Ovary (tissue), 7 donors: ENCODE measurements at regions not wholly inside any gene's neighbourhood (a gene's known extent, or its start where the extent isn't known, plus 50 kb on each side); places are given as distances from the start of the nearest gene placed in this dataset.

Experiments
- DNase-seq, 5 donors: peaks; one replicate each; pipeline ENCODE4 v3.0.0-alpha.2; 2019 to 2020
- H3K27ac ChIP-seq, 2 donors: fragments of 200-600 bp; one replicate each; pipeline versions ENCODE4 v1.5.1 to v1.8.0; 2019 to 2022
- H3K27me3 ChIP-seq: fragments of 200-600 bp; one replicate; pipeline ENCODE4 v1.8.0; 2022
- H3K36me3 ChIP-seq: fragments of 200-600 bp; sonication (generic); one replicate; pipeline ENCODE4 v1.5.1; 2019
- H3K4me1 ChIP-seq: one replicate; pipeline ENCODE4 v1.8.1; 2013; ENCODE audit warnings: mild to moderate bottlenecking, moderate library complexity; ENCODE audit not compliant: insufficient read depth
- H3K4me3 ChIP-seq: fragments of 200-600 bp; sonication (generic); one replicate; pipeline ENCODE4 v1.5.1; 2017
- H3K9me3 ChIP-seq, 2 donors: fragments of 200-600 bp in 1 of 2; sonication (generic) in 1 of 2; one replicate each; pipeline versions ENCODE4 v1.5.1 to v1.8.1; 2013 to 2019; ENCODE audit warnings: mild to moderate bottlenecking in 1 of 2, moderate library complexity in 1 of 2
- EP300 ChIP-seq: sonication (generic); formaldehyde crosslinking; IDR thresholded peaks from one replicate; pipeline ENCODE4 v1.6.1; 2017; ENCODE audit warnings: antibody characterized with exemption
- POLR2A ChIP-seq: fragments of 450-650 bp; IDR thresholded peaks from one replicate; pipeline ENCODE4 v1.6.1; 2017; ENCODE audit warnings: antibody characterized with exemption, mild to moderate bottlenecking, moderate library complexity
- WGBS, 3 donors: extraction: QIAGEN DNeasy Blood & Tissue Kit in 1 of 3; methylation state at CpG; one replicate each; pipeline versions ENCODE4 v1.1.5 to v1.1.7; 2013 to 2017; 5-methylcytosine and 5-hydroxymethylcytosine counted together
- intact Hi-C, 4 donors: fragments of 100-400 bp; cut with DNase I; formaldehyde crosslinking; loops; one replicate each; pipeline versions ENCODE4 v1.11.0 to v1.15.1; 2022 to 2023
- TF ChIP-seq, protein P1 (sequence below), 3 donors: fragments of 450-650 bp in 2 of 3; fragments of 200-600 bp in 1 of 3; IDR thresholded peaks; one replicate each; pipeline versions ENCODE4 v1.5.1 to v1.8.0; 2016 to 2022; ENCODE audit warnings: antibody characterized with exemption in 3 of 3, mild to moderate bottlenecking in 1 of 3
- donor health status: DM: no; HTN: no; CAD: no; lungs with moderate emphysema.
- donor health status: DM: no; HTN: no; CAD: no.
- donor health status: Bipolar disorder and iron deficiency.
- donor health status: DM: no; HTN: no; CAD: no.
- donor health status: DM: yes; HTN: yes; CAD: no.

DNA sequence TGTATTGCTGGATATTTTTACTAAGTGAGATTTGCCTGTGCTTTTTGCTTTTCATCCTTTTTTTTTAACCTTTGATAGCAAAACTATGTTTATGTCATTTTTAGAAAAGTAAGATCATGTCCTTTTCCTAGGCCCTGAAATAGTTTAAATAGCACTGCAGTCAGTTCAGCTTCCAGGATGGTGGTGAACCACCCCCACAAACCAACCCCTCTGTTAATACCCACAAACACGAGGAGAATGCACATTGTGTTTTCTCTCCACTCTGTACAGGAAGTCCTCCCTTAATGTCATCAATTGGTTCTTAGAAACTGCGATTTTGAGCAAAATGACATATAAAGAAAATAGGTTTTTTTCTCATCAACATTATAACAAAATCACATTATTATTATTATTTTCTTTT lies 117.7 kb upstream of the DSCAM start:
- no peaks in the 10 kb centered on the region for H3K9me3 ChIP-seq
- no peak for DNase-seq
- WGBS, 3 donors, result 13 to 26% (median 17%) methylated on average over 2 of the region's 2 CpGs
- TF ChIP-seq POLR2A (no peak), EP300 (no peak)
- TF ChIP-seq, protein P1, sequence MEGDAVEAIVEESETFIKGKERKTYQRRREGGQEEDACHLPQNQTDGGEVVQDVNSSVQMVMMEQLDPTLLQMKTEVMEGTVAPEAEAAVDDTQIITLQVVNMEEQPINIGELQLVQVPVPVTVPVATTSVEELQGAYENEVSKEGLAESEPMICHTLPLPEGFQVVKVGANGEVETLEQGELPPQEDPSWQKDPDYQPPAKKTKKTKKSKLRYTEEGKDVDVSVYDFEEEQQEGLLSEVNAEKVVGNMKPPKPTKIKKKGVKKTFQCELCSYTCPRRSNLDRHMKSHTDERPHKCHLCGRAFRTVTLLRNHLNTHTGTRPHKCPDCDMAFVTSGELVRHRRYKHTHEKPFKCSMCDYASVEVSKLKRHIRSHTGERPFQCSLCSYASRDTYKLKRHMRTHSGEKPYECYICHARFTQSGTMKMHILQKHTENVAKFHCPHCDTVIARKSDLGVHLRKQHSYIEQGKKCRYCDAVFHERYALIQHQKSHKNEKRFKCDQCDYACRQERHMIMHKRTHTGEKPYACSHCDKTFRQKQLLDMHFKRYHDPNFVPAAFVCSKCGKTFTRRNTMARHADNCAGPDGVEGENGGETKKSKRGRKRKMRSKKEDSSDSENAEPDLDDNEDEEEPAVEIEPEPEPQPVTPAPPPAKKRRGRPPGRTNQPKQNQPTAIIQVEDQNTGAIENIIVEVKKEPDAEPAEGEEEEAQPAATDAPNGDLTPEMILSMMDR (IDR thresholded peaks at IDR 0.05), result no peak
- no peak overlapping the region for H3K27ac ChIP-seq
- no peaks in the 10 kb centered on the region for H3K36me3 ChIP-seq
- H3K4me1 ChIP-seq, result no peaks in the 10 kb centered on the region
- H3K27me3 ChIP-seq, result no peaks in the 10 kb centered on the region
- no peak overlapping the region for H3K4me3 ChIP-seq
- intact Hi-C loops, result no loop called here

DNA sequence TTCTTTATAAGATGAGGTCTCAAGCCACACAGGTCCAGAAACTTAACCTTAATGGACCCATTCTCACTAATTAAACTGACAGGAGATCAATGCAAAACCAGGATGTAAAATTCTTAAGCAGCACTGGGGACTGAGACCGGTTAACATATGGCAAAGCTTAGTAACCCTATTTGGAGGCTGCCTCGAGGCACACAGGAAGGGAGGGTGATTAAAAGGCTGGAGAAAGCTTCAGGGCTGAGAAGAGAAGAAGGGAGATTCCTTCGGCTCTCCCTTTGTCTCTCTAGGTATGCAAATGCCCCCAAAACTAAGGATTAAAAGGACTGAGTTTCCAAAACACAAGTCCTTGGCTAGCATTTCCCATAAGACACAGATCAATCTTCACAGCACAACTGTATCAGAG lies 120.8 kb upstream of the DSCAM start:
- H3K4me3 ChIP-seq, result no peak overlapping the region
- DNase-seq, result no peak
- H3K4me1 ChIP-seq, result no peaks in the 10 kb centered on the region
- no peaks in the 10 kb centered on the region for H3K9me3 ChIP-seq
- no peaks in the 10 kb centered on the region for H3K36me3 ChIP-seq
- TF ChIP-seq EP300 (no peak), POLR2A (no peak)
- TF ChIP-seq, protein P1 (IDR thresholded peaks at IDR 0.05), result no peak
- no peak overlapping the region for H3K27ac ChIP-seq
- WGBS, 3 donors, result 21 to 27% (median 23%) methylated on average over 3 of the region's 3 CpGs
- no peaks in the 10 kb centered on the region for H3K27me3 ChIP-seq
- intact Hi-C loops, result no loop called here

DNA sequence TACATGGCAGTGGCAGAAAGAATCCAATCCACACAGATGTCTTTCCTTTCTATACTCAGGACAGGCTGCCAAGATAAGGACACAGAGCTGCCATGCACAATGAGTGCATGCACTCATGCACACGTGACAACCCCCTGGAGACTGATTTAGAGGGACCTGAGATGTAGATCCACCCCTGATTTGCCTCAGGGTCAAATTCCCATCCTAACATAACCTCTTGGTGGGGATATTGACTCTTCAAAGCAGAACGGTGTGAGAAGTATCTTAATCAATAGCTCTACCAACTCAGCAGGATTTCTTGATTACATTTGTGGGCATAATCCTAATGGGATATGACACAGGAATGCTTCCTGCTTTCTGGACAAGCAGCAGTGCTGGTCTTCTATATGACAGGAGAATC lies 125.2 kb upstream of the DSCAM start:
- H3K4me1 ChIP-seq, result no peaks in the 10 kb centered on the region
- H3K27me3 ChIP-seq, result no peaks in the 10 kb centered on the region
- DNase-seq, result no peak
- no peaks in the 10 kb centered on the region for H3K9me3 ChIP-seq
- TF ChIP-seq POLR2A, result no peak
- TF ChIP-seq EP300, result no peak
- TF ChIP-seq, protein P1 (IDR thresholded peaks at IDR 0.05), result no peak
- no peak overlapping the region for H3K4me3 ChIP-seq
- H3K36me3 ChIP-seq, result no peaks in the 10 kb centered on the region
- intact Hi-C loops, result no loop called here
- H3K27ac ChIP-seq, result no peak overlapping the region
- 64 to 79% (median 65%) methylated on average over 2 of the region's 2 CpGs for WGBS, 3 donors

DNA sequence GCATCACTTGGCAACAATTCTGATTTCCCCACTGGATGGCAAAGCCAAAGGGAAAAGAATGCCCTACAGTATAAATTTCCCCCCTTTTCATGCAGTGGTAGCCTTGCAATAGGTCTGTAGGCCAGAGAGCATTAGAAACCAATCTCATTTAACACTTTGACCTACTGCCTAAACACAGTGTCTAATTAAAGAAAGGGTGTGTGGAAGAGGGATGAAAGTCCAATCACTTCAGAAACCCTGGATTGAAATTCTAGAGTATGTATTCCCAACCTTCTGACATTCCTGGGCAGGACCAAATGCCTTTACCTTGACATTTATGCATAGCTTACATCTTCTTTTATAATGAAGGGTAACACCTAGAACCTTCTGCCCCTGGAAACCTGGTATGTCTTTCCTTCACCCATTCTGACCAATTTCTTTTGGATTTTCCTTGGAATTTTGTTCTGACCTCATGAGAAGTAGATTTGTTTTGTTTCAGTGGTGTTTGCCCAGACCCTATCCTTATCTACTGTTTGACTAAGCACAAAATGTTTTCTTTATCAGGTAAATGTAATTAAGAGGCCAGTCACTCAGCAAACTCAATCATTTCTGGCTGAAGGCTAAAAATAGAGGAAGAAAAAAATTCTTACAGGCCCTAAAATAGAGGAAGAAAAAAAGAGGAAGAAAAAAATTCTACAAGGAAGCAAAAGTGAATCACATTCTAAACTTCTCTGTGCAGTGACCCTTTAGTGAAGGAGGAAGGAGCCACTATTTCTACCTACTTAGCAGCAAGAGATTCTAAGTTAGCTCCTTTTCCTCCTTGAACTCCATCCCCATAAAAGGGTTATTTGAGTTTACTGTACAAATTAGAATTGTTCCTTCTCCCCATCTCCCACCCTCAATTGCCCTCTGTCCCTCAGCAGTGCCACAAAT lies 129.5 kb upstream of the DSCAM start:
- H3K9me3 ChIP-seq, result no peaks in the 10 kb centered on the region
- H3K27ac ChIP-seq, result no peak overlapping the region
- intact Hi-C loops, result loop anchor here in 1 of 4 donors (1.0 kb wide), 1 partner anchor 21 kb away; no protein-coding TSS in a partner anchor
- TF ChIP-seq, protein P1 (IDR thresholded peaks at IDR 0.05), result no peak
- TF ChIP-seq EP300, result no peak
- no peak for TF ChIP-seq POLR2A
- DNase-seq, result no peak
- no peaks in the 10 kb centered on the region for H3K27me3 ChIP-seq
- H3K4me1 ChIP-seq, result no peaks in the 10 kb centered on the region
- no peaks in the 10 kb centered on the region for H3K36me3 ChIP-seq
- H3K4me3 ChIP-seq, result no peak overlapping the region
